ENCODE measurements at regions not wholly inside any gene's neighbourhood (a gene's known extent, or its start where the extent isn't known, plus 50 kb on each side); places are given as distances from the start of the nearest gene placed in this dataset.

DNA sequence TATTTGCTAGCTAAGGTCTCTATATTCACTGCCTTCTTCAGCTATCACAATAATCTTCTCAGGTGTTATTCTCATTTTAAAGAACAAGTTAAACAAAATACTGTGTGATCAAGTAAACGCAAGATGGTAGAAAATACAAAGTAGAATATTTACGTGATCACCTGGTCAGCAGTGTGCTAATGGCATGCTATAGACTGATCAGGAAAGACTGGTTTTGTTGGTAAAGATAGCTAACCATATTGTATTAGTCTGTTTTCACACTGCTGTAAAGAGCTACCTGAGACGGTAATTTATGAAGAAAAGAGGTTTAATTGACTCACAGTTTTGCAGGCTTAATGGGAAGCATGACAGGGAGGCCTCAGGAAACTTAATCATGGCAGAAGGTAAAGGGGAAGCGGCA is 50.4 kb downstream of the ZBTB38 start:
- ChIA-PET RAD21 (ENCODE audit: low non-redundant PET in 1 of 2, low total read pairs in 2 of 2, uncharacterized antibody in 2 of 2, unreplicated experiment in 2 of 2) (no interaction called here), POLR2A (interaction anchor here (1.5 kb wide), 1 partner anchor 14 kb away, joined by 4 read pairs; no protein-coding TSS in a partner anchor), CTCF (interaction anchor here (1.0 kb wide), 1 partner anchor 23 kb away, joined by 3 read pairs; no protein-coding TSS in a partner anchor)
- no TSS peak for BruUV-seq (replicated peaks)
- peaks cover 0 to 7% of the 10 kb centered on the region in 2 experiments; a peak in 1 of 4 replicates for H3K4me1 ChIP-seq (ENCODE audit: control insufficient read depth in 1 of 2, insufficient read depth in 2 of 2, low read length in 2 of 2)
- no peaks in the 10 kb centered on the region for H3K27me3 ChIP-seq (ENCODE audit: insufficient read depth, low read length)
- H3K4me3 ChIP-seq (replicated peaks in 1 of 2; ENCODE audit: low read depth in 1 of 2, low read length in 2 of 2), result no peak overlapping the region
- no peak overlapping the region for H2AFZ ChIP-seq (ENCODE audit: low read depth, low read length, poor library complexity, severe bottlenecking)
- no peak overlapping the region for H3K27ac ChIP-seq (ENCODE audit: low read depth, low read length)
- H3K9me2 ChIP-seq (ENCODE audit: insufficient read depth), result no peaks in the 10 kb centered on the region
- no peaks in the 10 kb centered on the region for H3K79me2 ChIP-seq (ENCODE audit: insufficient read depth, low read length)
- ATAC-seq (no peak), DNase-seq (ENCODE audit: low read depth, low spot score) (no peak)
- no peak overlapping the region for H3K4me2 ChIP-seq (ENCODE audit: low read length)
- no peak overlapping the region for H3K9ac ChIP-seq (ENCODE audit: low read length)
- no peaks in the 10 kb centered on the region for H4K20me1 ChIP-seq (ENCODE audit: insufficient read depth)
- no peaks in the 10 kb centered on the region for H3K9me3 ChIP-seq (ENCODE audit: control insufficient read depth in 1 of 2, insufficient read depth in 1 of 2, low read depth in 1 of 2, low read length in 2 of 2)
- no peaks in the 10 kb centered on the region for H3K36me3 ChIP-seq (ENCODE audit: control insufficient read depth in 1 of 2, insufficient read depth in 2 of 2, low read length in 2 of 2)
- intact Hi-C loops (cut with micrococcal nuclease), result no loop called here
- TF ChIP-seq FOSL1 (IDR thresholded peaks at IDR 0.05; ENCODE audit: low read depth), result no peak
- TF ChIP-seq, protein P1, sequence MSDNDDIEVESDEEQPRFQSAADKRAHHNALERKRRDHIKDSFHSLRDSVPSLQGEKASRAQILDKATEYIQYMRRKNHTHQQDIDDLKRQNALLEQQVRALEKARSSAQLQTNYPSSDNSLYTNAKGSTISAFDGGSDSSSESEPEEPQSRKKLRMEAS (IDR thresholded peaks at IDR 0.05), result no peak

DNA sequence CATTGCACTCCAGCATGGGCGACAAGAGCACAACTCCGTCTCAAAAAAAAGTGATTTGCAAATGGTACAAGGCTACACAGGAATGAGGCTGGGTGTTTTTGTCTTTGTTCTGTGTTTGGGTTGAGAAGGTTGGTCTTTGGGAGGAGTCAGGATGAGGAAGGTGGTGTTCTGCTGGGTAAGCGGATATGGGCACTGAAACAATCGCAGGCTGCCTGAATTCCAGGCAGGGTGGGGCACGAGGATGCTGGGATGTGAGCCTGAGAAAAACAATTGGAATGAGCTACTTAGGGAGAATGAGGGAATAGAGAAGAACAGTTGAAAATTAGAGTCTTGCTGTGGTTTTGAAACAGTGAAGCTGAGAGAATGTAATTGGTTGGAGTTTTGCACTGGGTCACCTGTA is 51.6 kb downstream of the ZBTB38 start:
- no peaks in the 10 kb centered on the region for H3K79me2 ChIP-seq (ENCODE audit: insufficient read depth, low read length)
- H3K27me3 ChIP-seq (ENCODE audit: insufficient read depth, low read length), result no peaks in the 10 kb centered on the region
- no peak overlapping the region for H3K9ac ChIP-seq (ENCODE audit: low read length)
- POLR2A ChIA-PET, result interaction anchor here (1.5 kb wide), 1 partner anchor 15 kb away, joined by 4 read pairs; no protein-coding TSS in a partner anchor
- H3K9me2 ChIP-seq (ENCODE audit: insufficient read depth), result no peaks in the 10 kb centered on the region
- no peaks in the 10 kb centered on the region for H3K9me3 ChIP-seq (ENCODE audit: control insufficient read depth in 1 of 2, insufficient read depth in 1 of 2, low read depth in 1 of 2, low read length in 2 of 2)
- no peaks in the 10 kb centered on the region for H4K20me1 ChIP-seq (ENCODE audit: insufficient read depth)
- BruUV-seq (replicated peaks), result no TSS peak
- CTCF ChIA-PET, result interaction anchor here (1.3 kb wide), 1 partner anchor 40 kb away, joined by 3 read pairs; no protein-coding TSS in a partner anchor
- no peak overlapping the region for H2AFZ ChIP-seq (ENCODE audit: low read depth, low read length, poor library complexity, severe bottlenecking)
- intact Hi-C loops (cut with micrococcal nuclease), result no loop called here
- H3K4me2 ChIP-seq (ENCODE audit: low read length), result no peak overlapping the region
- H3K27ac ChIP-seq (ENCODE audit: low read depth, low read length), result no peak overlapping the region
- RAD21 ChIA-PET (ENCODE audit: low non-redundant PET in 1 of 2, low total read pairs in 2 of 2, uncharacterized antibody in 2 of 2, unreplicated experiment in 2 of 2), result no interaction called here
- TF ChIP-seq JUND (IDR thresholded peaks at IDR 0.05), result no peak
- no peak for TF ChIP-seq CTCF (IDR thresholded peaks at IDR 0.05 in 2 of 3, conservative IDR thresholded peaks at IDR 0.05 in 1 of 3; ENCODE audit: borderline replicate concordance in 1 of 3, insufficient read depth in 1 of 3, low read depth in 2 of 3, low read length in 2 of 3)
- TF ChIP-seq CEBPB (IDR thresholded peaks at IDR 0.05; ENCODE audit: low read depth), result no peak
- no peak for TF ChIP-seq REST (IDR thresholded peaks at IDR 0.05; ENCODE audit: low read depth)
- no peak for TF ChIP-seq SRF (IDR thresholded peaks at IDR 0.05; ENCODE audit: low read depth)
- TF ChIP-seq ZFX (IDR thresholded peaks at IDR 0.05), result no peak
- TF ChIP-seq RAD21 (IDR thresholded peaks at IDR 0.05; ENCODE audit: low read depth), result no peak
- no peak for TF ChIP-seq FOSL1 (IDR thresholded peaks at IDR 0.05; ENCODE audit: low read depth)
- no peak for TF ChIP-seq ELF1 (IDR thresholded peaks at IDR 0.05; ENCODE audit: borderline replicate concordance, low read depth)
- TF ChIP-seq EGR1 (IDR thresholded peaks at IDR 0.05; ENCODE audit: low read depth), result no peak
- TF ChIP-seq YY1 (IDR thresholded peaks at IDR 0.05; ENCODE audit: extremely low read depth, insufficient replicate concordance, low read depth, low read length), result no peak
- TF ChIP-seq ATF3 (IDR thresholded peaks at IDR 0.05), result no peak
- no peak for TF ChIP-seq POLR2A (IDR thresholded peaks at IDR 0.05; ENCODE audit: borderline replicate concordance, extremely low read depth, insufficient read depth, insufficient read length)
- no peak for TF ChIP-seq POLR2AphosphoS5 (IDR thresholded peaks at IDR 0.05; ENCODE audit: low read depth, low read length)
- no peak for TF ChIP-seq TCF7L2 (IDR thresholded peaks at IDR 0.05; ENCODE audit: borderline replicate concordance, extremely low read depth, insufficient read depth, insufficient read length)
- TF ChIP-seq SP1 (IDR thresholded peaks at IDR 0.05; ENCODE audit: low read depth), result no peak
- no peak overlapping the region for H3K4me3 ChIP-seq (replicated peaks in 1 of 2; ENCODE audit: low read depth in 1 of 2, low read length in 2 of 2)
- ATAC-seq (no peak), DNase-seq (ENCODE audit: low read depth, low spot score) (no peak)
- H3K36me3 ChIP-seq (ENCODE audit: control insufficient read depth in 1 of 2, insufficient read depth in 2 of 2, low read length in 2 of 2), result no peaks in the 10 kb centered on the region
- peaks cover 0 to under 1% of the 10 kb centered on the region in 2 experiments; a peak in 1 of 4 replicates for H3K4me1 ChIP-seq (ENCODE audit: control insufficient read depth in 1 of 2, insufficient read depth in 2 of 2, low read length in 2 of 2)

Measured in HCT116 (cell line).